SK-N-SH (cell line): ENCODE measurements at regions not wholly inside any gene's neighbourhood (a gene's known extent, or its start where the extent isn't known, plus 50 kb on each side); places are given as distances from the start of the nearest gene placed in this dataset.

Experiments
- CTCF ChIA-PET: fragments of 300-600, 350-600 bp; formaldehyde crosslinking; extraction: SDS; loops from one replicate; lab custom pipeline; 2021; lab: Yijun Ruan, JAX
- POLR2A ChIA-PET: fragments of 350-600 bp; sonication (Branson Sonifier 250); formaldehyde crosslinking; extraction: SDS; loops from one replicate; lab custom pipeline; 2020; ENCODE audit warnings: antibody characterized with exemption, inconsistent platforms; lab: Yijun Ruan, JAX
- DNase-seq: peaks from one replicate; pipeline ENCODE4 v3.0.0; 2012
- H2AFZ ChIP-seq: fragments of 200-600 bp; sonication (generic); 2 replicates; pipeline ENCODE4 v1.8.1; 2016; ENCODE audit warnings: antibody characterized with exemption, mild to moderate bottlenecking, low read depth
- H3F3A ChIP-seq: fragments of 200-600 bp; sonication (generic); replicated peaks from 2 replicates; pipeline ENCODE3; 2016; ENCODE audit warnings: antibody characterized with exemption, mild to moderate bottlenecking; ENCODE audit not compliant: insufficient read depth
- H3K27ac ChIP-seq, 2 experiments: fragments of 200-500 bp in 1 of 2; fragments of 200-600 bp in 1 of 2; sonication (Bioruptor generic) in 1 of 2; sonication (generic), shearing (Covaris generic) in 1 of 2; 2 replicates each; pipeline versions ENCODE4 v1.5.1 to v1.6.1; 2014 to 2016; ENCODE audit warnings: low read depth in 2 of 2, inconsistent platforms in 1 of 2, low read length in 1 of 2, mild to moderate bottlenecking in 1 of 2, mixed read lengths in 1 of 2
- H3K27me3 ChIP-seq: fragments of 200-600 bp; sonication (generic), shearing (Covaris generic); 2 replicates; pipeline ENCODE4 v1.6.1; 2016; ENCODE audit warnings: mixed run types; ENCODE audit not compliant: insufficient read depth
- H3K36me3 ChIP-seq, 2 experiments: fragments of 200-500 bp in 1 of 2; fragments of 200-600 bp in 1 of 2; sonication (Bioruptor generic) in 1 of 2; sonication (generic) in 1 of 2; replicated peaks in 1 of 2; 2 replicates each; pipeline versions ENCODE3 to v1.5.1; 2014 to 2016; ENCODE audit warnings: low read length in 1 of 2, mild to moderate bottlenecking in 1 of 2; ENCODE audit not compliant: insufficient read depth in 2 of 2, control insufficient read depth in 1 of 2
- H3K4me1 ChIP-seq, 2 experiments: fragments of 200-500 bp in 1 of 2; fragments of 200-600 bp in 1 of 2; sonication (Bioruptor generic) in 1 of 2; sonication (generic), shearing (Covaris generic) in 1 of 2; 2 replicates each; pipeline versions ENCODE4 v1.5.1 to v1.6.1; 2014 to 2016; ENCODE audit warnings: low read depth in 1 of 2, low read length in 1 of 2, mixed run types in 1 of 2; ENCODE audit not compliant: insufficient read depth in 2 of 2, control insufficient read depth in 1 of 2
- H3K4me2 ChIP-seq: fragments of 200-600 bp; sonication (generic), shearing (Covaris generic); 2 replicates; pipeline ENCODE4 v1.6.1; 2017; ENCODE audit warnings: mixed run types
- H3K4me3 ChIP-seq, 2 experiments: fragments of 200-500 bp in 1 of 2; fragments of 200-600 bp in 1 of 2; sonication (Bioruptor generic) in 1 of 2; sonication (generic), shearing (Covaris generic) in 1 of 2; 2 replicates each; pipeline versions ENCODE4 v1.5.1 to v1.8.1; 2014 to 2016; ENCODE audit warnings: low read depth in 2 of 2, inconsistent platforms in 1 of 2, low read length in 1 of 2, mild to moderate bottlenecking in 1 of 2, mixed read lengths in 1 of 2, moderate library complexity in 1 of 2
- H3K79me2 ChIP-seq: fragments of 200-600 bp; sonication (generic); 2 replicates; pipeline ENCODE4 v1.8.1; 2017; ENCODE audit warnings: mild to moderate bottlenecking; ENCODE audit not compliant: insufficient read depth
- H3K9ac ChIP-seq: fragments of 200-600 bp; sonication (generic); 2 replicates; pipeline ENCODE4 v1.6.1; 2017; ENCODE audit warnings: mixed run types
- H3K9me2 ChIP-seq: fragments of 200-600 bp; sonication (generic); 2 replicates; pipeline ENCODE4 v1.6.1; 2017; ENCODE audit warnings: mixed run types
- H3K9me3 ChIP-seq: fragments of 200-600 bp; sonication (generic); 2 replicates; pipeline ENCODE4 v1.6.1; 2017; ENCODE audit warnings: mixed run types, mild to moderate bottlenecking, moderate library complexity
- H4K20me1 ChIP-seq: fragments of 200-600 bp; sonication (generic); 2 replicates; pipeline ENCODE4 v1.6.1; 2017; ENCODE audit warnings: mild to moderate bottlenecking, mixed run types; ENCODE audit not compliant: insufficient read depth
- ELF1 ChIP-seq: IDR thresholded peaks from 2 replicates; pipeline ENCODE4 v1.4.0; 2012
- EZH2phosphoT487 ChIP-seq: fragments of 200-600 bp; sonication (generic); IDR thresholded peaks from 2 replicates; pipeline ENCODE4 v1.6.1; 2017; ENCODE audit warnings: low read depth, mixed run types, mild to moderate bottlenecking, antibody characterized with exemption, moderate library complexity, borderline replicate concordance
- FOSL2 ChIP-seq: IDR thresholded peaks from 2 replicates; pipeline ENCODE4 v1.4.0; 2012; ENCODE audit warnings: low read depth, mild to moderate bottlenecking, moderate library complexity, borderline replicate concordance
- GATA2 ChIP-seq: sonication (generic); formaldehyde crosslinking; IDR thresholded peaks from 2 replicates; pipeline ENCODE4 v1.5.0; 2020; ENCODE audit warnings: mild to moderate bottlenecking, missing genetic modification reagents
- MEF2A ChIP-seq: IDR thresholded peaks from 2 replicates; pipeline ENCODE4 v1.4.0; 2012; ENCODE audit warnings: low read depth, borderline replicate concordance
- MXI1 ChIP-seq: IDR thresholded peaks from 2 replicates; pipeline ENCODE4 v1.6.1; 2012; ENCODE audit warnings: mild to moderate bottlenecking, low read depth, low read length, improper control_type of control experiment
- NRF1 ChIP-seq: IDR thresholded peaks from 2 replicates; pipeline ENCODE4 v1.6.1; 2012; ENCODE audit warnings: low read depth, mild to moderate bottlenecking, low read length
- RAD21 ChIP-seq: IDR thresholded peaks from 2 replicates; pipeline ENCODE4 v1.6.1; 2012; ENCODE audit warnings: mild to moderate bottlenecking, low read length
- RCOR1 ChIP-seq: fragments of 150-350 bp; IDR thresholded peaks from 2 replicates; pipeline ENCODE4 v1.6.1; 2017; ENCODE audit warnings: antibody characterized with exemption, low read length
- RFX5 ChIP-seq: IDR thresholded peaks from 2 replicates; pipeline ENCODE4 v1.6.1; 2012; ENCODE audit warnings: mild to moderate bottlenecking, improper control_type of control experiment, low read length
- TAF1 ChIP-seq: IDR thresholded peaks from 2 replicates; pipeline ENCODE4 v1.6.1; 2012; ENCODE audit warnings: low read depth, mild to moderate bottlenecking, low read length, moderate library complexity, borderline replicate concordance
- TEAD4 ChIP-seq: IDR thresholded peaks from 2 replicates; pipeline ENCODE4 v1.4.0; 2012; ENCODE audit warnings: mild to moderate bottlenecking, borderline replicate concordance; ENCODE audit not compliant: insufficient read depth
- WGBS: methylation state at CpG from one replicate; pipeline ENCODE4 v1.1.6; 2017; ENCODE audit warnings: low lambda C conversion rate; 5-methylcytosine and 5-hydroxymethylcytosine counted together
- TF ChIP-seq, protein P1 (sequence below): fragments of 150-350 bp; IDR thresholded peaks from 2 replicates; pipeline ENCODE4 v1.6.1; 2017; ENCODE audit warnings: antibody characterized with exemption, low read length, low read depth, borderline replicate concordance
- TF ChIP-seq, protein P2 (sequence below): IDR thresholded peaks from 2 replicates; pipeline ENCODE4 v1.4.0; 2012; ENCODE audit warnings: low read depth, borderline replicate concordance
- TF ChIP-seq, protein P3 (sequence below): IDR thresholded peaks from 2 replicates; pipeline ENCODE4 v1.4.0; 2012; ENCODE audit warnings: low read depth, borderline replicate concordance
- TF ChIP-seq, protein P4 (sequence below): fragments of 200-600 bp; sonication (generic); IDR thresholded peaks from 2 replicates; pipeline ENCODE4 v1.6.1; 2017; ENCODE audit warnings: antibody characterized with exemption, mild to moderate bottlenecking, moderate library complexity

DNA sequence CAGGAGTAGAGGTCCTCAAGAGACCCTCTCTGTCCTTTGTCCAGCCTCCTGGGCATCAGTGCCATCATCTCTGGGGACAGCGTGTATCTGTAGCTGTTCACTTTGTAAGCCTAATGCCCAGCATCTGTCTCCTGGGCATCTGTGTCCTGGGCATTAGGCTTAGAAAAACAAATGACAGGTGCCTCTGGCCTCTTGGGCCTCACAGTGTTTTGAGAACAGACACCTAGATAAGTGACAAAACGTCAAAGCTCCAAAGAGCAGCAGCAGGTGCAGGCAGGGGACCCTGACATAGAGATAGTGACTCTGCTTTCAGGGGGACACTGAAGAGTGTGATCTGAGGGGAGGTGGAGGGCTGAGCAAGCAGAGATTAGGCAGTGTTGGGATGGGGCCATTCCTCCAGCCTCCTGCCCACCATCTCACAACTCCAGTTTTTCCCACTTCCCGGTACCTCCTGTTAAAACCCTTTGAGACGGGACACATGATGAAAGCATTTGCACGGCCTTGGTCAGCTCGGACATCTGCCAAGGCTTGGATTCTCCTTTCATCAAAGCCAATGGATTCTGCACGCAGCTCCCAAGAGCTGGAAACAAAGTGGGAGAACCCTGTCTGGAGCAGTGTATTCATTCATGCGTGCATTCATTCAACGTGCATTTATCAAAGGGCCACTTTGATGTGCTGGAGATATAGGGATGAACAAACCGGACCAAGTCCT, 55.5 kb upstream of the CD93 start:
- Histone ChIP-seq H3K27me3 (no peaks in the 10 kb centered on the region), H3K27ac (no peak overlapping the region), H3K79me2 (no peaks in the 10 kb centered on the region), H3K4me1 (peaks cover 0 to 26% of the 10 kb centered on the region in 2 experiments; a peak in 3 of 4 replicates), H3K4me3 (no peak overlapping the region), H3K9me2 (no peaks in the 10 kb centered on the region), H3K36me3 (no peaks in the 10 kb centered on the region), H4K20me1 (no peaks in the 10 kb centered on the region), H3K9me3 (no peaks in the 10 kb centered on the region), H3K4me2 (no peak overlapping the region), H2AFZ (no peak overlapping the region), H3F3A (peaks cover 13% of the 10 kb centered on the region), H3K9ac (no peak overlapping the region)
- ChIA-PET CTCF (no interaction called here), POLR2A (no interaction called here)
- TF ChIP-seq ELF1: no peak
- TF ChIP-seq RAD21: no peak
- TF ChIP-seq MXI1: no peak
- TF ChIP-seq, protein P1, sequence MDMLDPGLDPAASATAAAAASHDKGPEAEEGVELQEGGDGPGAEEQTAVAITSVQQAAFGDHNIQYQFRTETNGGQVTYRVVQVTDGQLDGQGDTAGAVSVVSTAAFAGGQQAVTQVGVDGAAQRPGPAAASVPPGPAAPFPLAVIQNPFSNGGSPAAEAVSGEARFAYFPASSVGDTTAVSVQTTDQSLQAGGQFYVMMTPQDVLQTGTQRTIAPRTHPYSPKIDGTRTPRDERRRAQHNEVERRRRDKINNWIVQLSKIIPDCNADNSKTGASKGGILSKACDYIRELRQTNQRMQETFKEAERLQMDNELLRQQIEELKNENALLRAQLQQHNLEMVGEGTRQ: no peak
- TF ChIP-seq RCOR1: no peak
- no peak for TF ChIP-seq EZH2phosphoT487
- TF ChIP-seq MEF2A: no peak
- TF ChIP-seq TAF1: no peak
- TF ChIP-seq FOSL2: no peak
- TF ChIP-seq RFX5: no peak
- TF ChIP-seq TEAD4: no peak
- TF ChIP-seq, protein P2, sequence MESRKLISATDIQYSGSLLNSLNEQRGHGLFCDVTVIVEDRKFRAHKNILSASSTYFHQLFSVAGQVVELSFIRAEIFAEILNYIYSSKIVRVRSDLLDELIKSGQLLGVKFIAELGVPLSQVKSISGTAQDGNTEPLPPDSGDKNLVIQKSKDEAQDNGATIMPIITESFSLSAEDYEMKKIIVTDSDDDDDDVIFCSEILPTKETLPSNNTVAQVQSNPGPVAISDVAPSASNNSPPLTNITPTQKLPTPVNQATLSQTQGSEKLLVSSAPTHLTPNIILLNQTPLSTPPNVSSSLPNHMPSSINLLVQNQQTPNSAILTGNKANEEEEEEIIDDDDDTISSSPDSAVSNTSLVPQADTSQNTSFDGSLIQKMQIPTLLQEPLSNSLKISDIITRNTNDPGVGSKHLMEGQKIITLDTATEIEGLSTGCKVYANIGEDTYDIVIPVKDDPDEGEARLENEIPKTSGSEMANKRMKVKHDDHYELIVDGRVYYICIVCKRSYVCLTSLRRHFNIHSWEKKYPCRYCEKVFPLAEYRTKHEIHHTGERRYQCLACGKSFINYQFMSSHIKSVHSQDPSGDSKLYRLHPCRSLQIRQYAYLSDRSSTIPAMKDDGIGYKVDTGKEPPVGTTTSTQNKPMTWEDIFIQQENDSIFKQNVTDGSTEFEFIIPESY: no peak
- TF ChIP-seq, protein P3, sequence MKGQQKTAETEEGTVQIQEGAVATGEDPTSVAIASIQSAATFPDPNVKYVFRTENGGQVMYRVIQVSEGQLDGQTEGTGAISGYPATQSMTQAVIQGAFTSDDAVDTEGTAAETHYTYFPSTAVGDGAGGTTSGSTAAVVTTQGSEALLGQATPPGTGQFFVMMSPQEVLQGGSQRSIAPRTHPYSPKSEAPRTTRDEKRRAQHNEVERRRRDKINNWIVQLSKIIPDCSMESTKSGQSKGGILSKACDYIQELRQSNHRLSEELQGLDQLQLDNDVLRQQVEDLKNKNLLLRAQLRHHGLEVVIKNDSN: no peak
- TF ChIP-seq, protein P4, sequence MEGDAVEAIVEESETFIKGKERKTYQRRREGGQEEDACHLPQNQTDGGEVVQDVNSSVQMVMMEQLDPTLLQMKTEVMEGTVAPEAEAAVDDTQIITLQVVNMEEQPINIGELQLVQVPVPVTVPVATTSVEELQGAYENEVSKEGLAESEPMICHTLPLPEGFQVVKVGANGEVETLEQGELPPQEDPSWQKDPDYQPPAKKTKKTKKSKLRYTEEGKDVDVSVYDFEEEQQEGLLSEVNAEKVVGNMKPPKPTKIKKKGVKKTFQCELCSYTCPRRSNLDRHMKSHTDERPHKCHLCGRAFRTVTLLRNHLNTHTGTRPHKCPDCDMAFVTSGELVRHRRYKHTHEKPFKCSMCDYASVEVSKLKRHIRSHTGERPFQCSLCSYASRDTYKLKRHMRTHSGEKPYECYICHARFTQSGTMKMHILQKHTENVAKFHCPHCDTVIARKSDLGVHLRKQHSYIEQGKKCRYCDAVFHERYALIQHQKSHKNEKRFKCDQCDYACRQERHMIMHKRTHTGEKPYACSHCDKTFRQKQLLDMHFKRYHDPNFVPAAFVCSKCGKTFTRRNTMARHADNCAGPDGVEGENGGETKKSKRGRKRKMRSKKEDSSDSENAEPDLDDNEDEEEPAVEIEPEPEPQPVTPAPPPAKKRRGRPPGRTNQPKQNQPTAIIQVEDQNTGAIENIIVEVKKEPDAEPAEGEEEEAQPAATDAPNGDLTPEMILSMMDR: no peak
- TF ChIP-seq GATA2 (CRISPR knock-in tag): no peak
- no peak for TF ChIP-seq NRF1
- WGBS: 81% methylated on average over 9 of the region's 10 CpGs
- no peak for DNase-seq
